Suprapubic skin (tissue), 4 donors: ENCODE measurements at regions not wholly inside any gene's neighbourhood (a gene's known extent, or its start where the extent isn't known, plus 50 kb on each side); places are given as distances from the start of the nearest gene placed in this dataset.

ENCODE experiments used
- POLR2A ChIP-seq, 2 donors: fragments of 450-650 bp; IDR thresholded peaks; one replicate each; pipeline ENCODE4 v1.6.1; 2017; ENCODE audit warnings: antibody characterized with exemption in 2 of 2, mild to moderate bottlenecking in 2 of 2, moderate library complexity in 2 of 2
- POLR2AphosphoS5 ChIP-seq, 3 donors: sonication (generic); formaldehyde crosslinking; IDR thresholded peaks; one replicate each; pipeline ENCODE4 v1.6.1; 2017; ENCODE audit warnings: antibody characterized with exemption in 3 of 3
- TF ChIP-seq, protein P1 (sequence below), 2 donors: fragments of 200-600 bp in 1 of 2; fragments of 450-650 bp in 1 of 2; sonication (generic) in 1 of 2; IDR thresholded peaks; one replicate each; pipeline ENCODE4 v1.5.1; 2016 to 2019; ENCODE audit warnings: antibody characterized with exemption in 2 of 2, mild to moderate bottlenecking in 1 of 2, moderate library complexity in 1 of 2

DNA sequence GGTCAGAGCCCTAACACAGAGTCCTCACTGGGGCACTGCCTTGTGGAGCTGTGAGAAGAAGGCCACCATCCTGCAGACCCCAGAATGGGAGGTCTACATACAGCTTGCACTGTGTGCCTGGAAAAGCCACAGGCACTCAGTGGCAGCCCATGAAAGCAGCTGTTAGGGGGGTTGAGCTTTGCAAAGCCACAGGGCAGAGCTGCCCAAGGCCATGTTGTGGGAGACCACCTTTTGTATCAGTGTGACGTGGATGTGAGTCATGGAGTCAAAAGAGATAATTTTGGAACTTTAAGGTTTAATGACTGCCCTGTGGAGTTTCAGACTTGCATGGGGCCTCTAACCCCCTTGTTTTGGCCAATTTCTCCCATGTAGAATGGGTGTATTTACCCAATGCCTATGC, 52.9 kb upstream of the TPRG1 start:
- TF ChIP-seq, protein P1, sequence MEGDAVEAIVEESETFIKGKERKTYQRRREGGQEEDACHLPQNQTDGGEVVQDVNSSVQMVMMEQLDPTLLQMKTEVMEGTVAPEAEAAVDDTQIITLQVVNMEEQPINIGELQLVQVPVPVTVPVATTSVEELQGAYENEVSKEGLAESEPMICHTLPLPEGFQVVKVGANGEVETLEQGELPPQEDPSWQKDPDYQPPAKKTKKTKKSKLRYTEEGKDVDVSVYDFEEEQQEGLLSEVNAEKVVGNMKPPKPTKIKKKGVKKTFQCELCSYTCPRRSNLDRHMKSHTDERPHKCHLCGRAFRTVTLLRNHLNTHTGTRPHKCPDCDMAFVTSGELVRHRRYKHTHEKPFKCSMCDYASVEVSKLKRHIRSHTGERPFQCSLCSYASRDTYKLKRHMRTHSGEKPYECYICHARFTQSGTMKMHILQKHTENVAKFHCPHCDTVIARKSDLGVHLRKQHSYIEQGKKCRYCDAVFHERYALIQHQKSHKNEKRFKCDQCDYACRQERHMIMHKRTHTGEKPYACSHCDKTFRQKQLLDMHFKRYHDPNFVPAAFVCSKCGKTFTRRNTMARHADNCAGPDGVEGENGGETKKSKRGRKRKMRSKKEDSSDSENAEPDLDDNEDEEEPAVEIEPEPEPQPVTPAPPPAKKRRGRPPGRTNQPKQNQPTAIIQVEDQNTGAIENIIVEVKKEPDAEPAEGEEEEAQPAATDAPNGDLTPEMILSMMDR (IDR thresholded peaks at IDR 0.05), result no peak
- TF ChIP-seq POLR2AphosphoS5 (IDR thresholded peaks at IDR 0.05), result no peak
- no peak for TF ChIP-seq POLR2A (IDR thresholded peaks at IDR 0.05)
